Stimulated activated effector memory CD8-positive, alpha-beta T cell treated with anti-CD3 and anti-CD28 coated beads, Interleukin-12 subunit alpha, Interleukin-12 subunit beta, amount 100 ng/mL, for 72 hours (primary cell): ENCODE measurements at regions not wholly inside any gene's neighbourhood (a gene's known extent, or its start where the extent isn't known, plus 50 kb on each side); places are given as distances from the start of the nearest gene placed in this dataset.
A peak's percentile ranks its signal among the peaks of the same experiment; 100 is the strongest.
"Not testable (repeated sequence)": the region's sequence is repeated elsewhere in the genome, so short reads cannot be mapped to it uniquely, and the experiment has no call there.

Experiments
- ATAC-seq: fragments of 150-1000 bp; cut with Tn5 transposase; 2 replicates; pipeline ENCODE4 v1.10.0; 2021
- DNase-seq, 2 donors: peaks; one replicate each; pipeline ENCODE4 v3.0.0; 2021 to 2022; ENCODE audit warnings: low spot score in 2 of 2
- H3K27ac Mint-ChIP-seq: one replicate; pipeline ENCODE4 v1.8.0; 2022; ENCODE audit warnings: mild to moderate bottlenecking, mixed read lengths
- H3K36me3 Mint-ChIP-seq: one replicate; pipeline ENCODE4 v1.8.0; 2022; ENCODE audit warnings: mild to moderate bottlenecking, mixed read lengths
- H3K4me1 Mint-ChIP-seq: one replicate; pipeline ENCODE4 v1.8.0; 2022; ENCODE audit warnings: mixed read lengths
- H3K4me3 Mint-ChIP-seq: one replicate; pipeline ENCODE4 v1.8.0; 2022; ENCODE audit warnings: mild to moderate bottlenecking, mixed read lengths
- H3K9me3 Mint-ChIP-seq: one replicate; pipeline ENCODE4 v1.8.0; 2022; ENCODE audit warnings: mixed read lengths

GRCh38 chr5:6083311-6083978, 294.9 kb downstream of the MED10 start:
- Mint-ChIP-seq H3K27ac (no peak overlapping the region), H3K4me1 (no peaks in the 10 kb centered on the region), H3K4me3 (no peak overlapping the region), H3K9me3 (peaks cover 4% of the 10 kb centered on the region), H3K36me3 (no peaks in the 10 kb centered on the region)
- DNase-seq = no peak
- no peak for ATAC-seq

GRCh38 chr5:6082685-6083084, 295.7 kb downstream of the MED10 start:
- H3K27ac Mint-ChIP-seq = no peak overlapping the region
- no peak overlapping the region for H3K4me3 Mint-ChIP-seq
- no peaks in the 10 kb centered on the region for H3K4me1 Mint-ChIP-seq
- H3K9me3 Mint-ChIP-seq = peaks cover 4% of the 10 kb centered on the region
- DNase-seq (no peak), ATAC-seq (no peak)
- H3K36me3 Mint-ChIP-seq = no peaks in the 10 kb centered on the region

- no peak for DNase-seq
- H3K9me3 Mint-ChIP-seq = peaks cover 4% of the 10 kb centered on the region
- H3K36me3 Mint-ChIP-seq = no peaks in the 10 kb centered on the region
- H3K4me3 Mint-ChIP-seq = no peak overlapping the region
- H3K27ac Mint-ChIP-seq = no peak overlapping the region
- H3K4me1 Mint-ChIP-seq = no peaks in the 10 kb centered on the region
- no peak for ATAC-seq
Measured at GRCh38 chr5:6081727-6082210, 296.6 kb downstream of the MED10 start.

- ATAC-seq (no peak), DNase-seq (no peak)
- Mint-ChIP-seq H3K4me3 (no peak overlapping the region), H3K36me3 (no peaks in the 10 kb centered on the region), H3K9me3 (peaks cover 4% of the 10 kb centered on the region), H3K27ac (no peak overlapping the region), H3K4me1 (no peaks in the 10 kb centered on the region)
Measured at GRCh38 chr5:6080930-6081726, 297.2 kb downstream of the MED10 start.

GRCh38 chr5:6080436-6080835, 297.9 kb downstream of the MED10 start:
- DNase-seq = no peak
- ATAC-seq = no peak
- no peak overlapping the region for H3K4me3 Mint-ChIP-seq
- H3K4me1 Mint-ChIP-seq = no peaks in the 10 kb centered on the region
- H3K36me3 Mint-ChIP-seq = no peaks in the 10 kb centered on the region
- peaks cover 4% of the 10 kb centered on the region for H3K9me3 Mint-ChIP-seq
- no peak overlapping the region for H3K27ac Mint-ChIP-seq

GRCh38 chr5:6078881-6079280, 299.5 kb downstream of the MED10 start:
- Mint-ChIP-seq H3K27ac (no peak overlapping the region), H3K4me3 (no peak overlapping the region)

GRCh38 chr5:6076341-6077239, 301.8 kb downstream of the MED10 start:
- Mint-ChIP-seq H3K27ac (no peak overlapping the region), H3K9me3 (peaks cover 7% of the 10 kb centered on the region), H3K4me3 (no peak overlapping the region), H3K36me3 (no peaks in the 10 kb centered on the region), H3K4me1 (no peaks in the 10 kb centered on the region)
- no peak for ATAC-seq
- no peak for DNase-seq

More at GRCh38 chr5:6078881-6079280, 299.5 kb downstream of the MED10 start:
- no peaks in the 10 kb centered on the region for H3K4me1 Mint-ChIP-seq
- no peaks in the 10 kb centered on the region for H3K36me3 Mint-ChIP-seq
- peaks cover 7% of the 10 kb centered on the region for H3K9me3 Mint-ChIP-seq
- ATAC-seq = no peak
- DNase-seq = no peak

- not testable (repeated sequence) for H3K27ac Mint-ChIP-seq, DNase-seq, ATAC-seq, H3K4me1 Mint-ChIP-seq, H3K4me3 Mint-ChIP-seq, H3K36me3 Mint-ChIP-seq, H3K9me3 Mint-ChIP-seq
Measured at GRCh38 chr5:6072488-6072887, 305.9 kb downstream of the MED10 start.

- ATAC-seq = no peak
- Mint-ChIP-seq H3K9me3 (no peaks in the 10 kb centered on the region), H3K27ac (no peak overlapping the region), H3K36me3 (no peaks in the 10 kb centered on the region), H3K4me3 (no peak overlapping the region), H3K4me1 (no peaks in the 10 kb centered on the region)
- DNase-seq = peak in 1 of 2 donors; percentile 6
Measured at GRCh38 chr5:6069496-6070185, 308.7 kb downstream of the MED10 start.

- Mint-ChIP-seq H3K4me3 (no peak overlapping the region), H3K27ac (no peak overlapping the region), H3K36me3 (no peaks in the 10 kb centered on the region)
Measured at GRCh38 chr5:6066016-6066415, 312.3 kb downstream of the MED10 start.

GRCh38 chr5:6059137-6059800, 319.1 kb downstream of the MED10 start:
- Mint-ChIP-seq H3K27ac (no peak overlapping the region), H3K4me1 (no peaks in the 10 kb centered on the region), H3K9me3 (no peaks in the 10 kb centered on the region), H3K4me3 (no peak overlapping the region), H3K36me3 (no peaks in the 10 kb centered on the region)
- DNase-seq (no peak), ATAC-seq (no peak)

More at GRCh38 chr5:6066016-6066415, 312.3 kb downstream of the MED10 start:
- Mint-ChIP-seq H3K4me1 (no peaks in the 10 kb centered on the region), H3K9me3 (no peaks in the 10 kb centered on the region)
- ATAC-seq (no peak), DNase-seq (peak in 1 of 2 donors; percentile 4)

- no peak for ATAC-seq
- H3K27ac Mint-ChIP-seq = no peak overlapping the region
- no peaks in the 10 kb centered on the region for H3K9me3 Mint-ChIP-seq
- no peak for DNase-seq
- no peak overlapping the region for H3K4me3 Mint-ChIP-seq
- no peaks in the 10 kb centered on the region for H3K4me1 Mint-ChIP-seq
- no peaks in the 10 kb centered on the region for H3K36me3 Mint-ChIP-seq
Measured at GRCh38 chr5:6058055-6058715, 320.2 kb downstream of the MED10 start.

- DNase-seq = no peak
- no peak overlapping the region for H3K27ac Mint-ChIP-seq
- no peaks in the 10 kb centered on the region for H3K4me1 Mint-ChIP-seq
- no peak overlapping the region for H3K4me3 Mint-ChIP-seq
- peaks cover 2% of the 10 kb centered on the region for H3K9me3 Mint-ChIP-seq
- ATAC-seq = no peak
- no peaks in the 10 kb centered on the region for H3K36me3 Mint-ChIP-seq
Measured at GRCh38 chr5:6056280-6056679, 322.1 kb downstream of the MED10 start.

GRCh38 chr5:6049662-6050061, 328.7 kb downstream of the MED10 start:
- ATAC-seq = no peak
- no peaks in the 10 kb centered on the region for H3K36me3 Mint-ChIP-seq
- H3K9me3 Mint-ChIP-seq = peaks cover 2% of the 10 kb centered on the region
- H3K4me1 Mint-ChIP-seq = no peaks in the 10 kb centered on the region
- no peak for DNase-seq
- H3K4me3 Mint-ChIP-seq = no peak overlapping the region
- no peak overlapping the region for H3K27ac Mint-ChIP-seq
